Keratinocyte (primary cell): ENCODE measurements at regions not wholly inside any gene's neighbourhood (a gene's known extent, or its start where the extent isn't known, plus 50 kb on each side); places are given as distances from the start of the nearest gene placed in this dataset.

Experiments used
- CTCF ChIP-seq, 3 experiments: IDR thresholded peaks in 1 of 3; conservative IDR thresholded peaks in 1 of 3; optimal IDR thresholded peaks in 1 of 3; 2 replicates in 2 of 3; 3 replicates in 1 of 3; pipeline versions ENCODE3 to v1.5.1; 2011; ENCODE audit warnings: low read length in 3 of 3, mild to moderate bottlenecking in 3 of 3, moderate library complexity in 2 of 3, control low read depth in 1 of 3, inconsistent platforms in 1 of 3; ENCODE audit not compliant: insufficient read depth in 2 of 3; ENCODE audit errors: extremely low read depth in 1 of 3
- EZH2 ChIP-seq: IDR thresholded peaks from one replicate; pipeline ENCODE4 v1.6.1; 2012; ENCODE audit warnings: inconsistent platforms, mild to moderate bottlenecking, low read length, moderate library complexity

DNA sequence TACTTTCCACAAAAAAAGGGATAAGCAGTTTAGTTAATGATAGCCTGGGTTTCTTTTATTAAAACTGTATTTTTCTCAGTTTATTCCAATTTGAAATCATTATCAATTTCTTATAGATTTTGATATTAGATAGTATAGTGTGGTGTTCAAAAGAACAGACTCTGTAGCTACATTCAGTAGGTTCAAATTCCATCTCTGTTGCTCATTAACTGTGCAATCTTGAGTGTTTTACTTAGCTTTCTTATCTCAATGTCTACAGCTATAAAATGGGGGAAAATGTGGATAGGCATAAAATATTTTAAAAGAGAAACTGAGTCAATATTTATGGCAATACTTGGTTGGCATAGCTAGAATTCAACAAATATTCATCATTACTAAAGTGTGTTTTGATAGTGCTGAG lies 86.9 kb upstream of the SEMA3A start:
- TF ChIP-seq CTCF (optimal IDR thresholded peaks at IDR 0.05 in 1 of 3, IDR thresholded peaks at IDR 0.05 in 1 of 3, conservative IDR thresholded peaks at IDR 0.05 in 1 of 3; ENCODE audit: extremely low read depth in 1 of 3, insufficient read depth in 2 of 3, low read length in 3 of 3), result no peak
- TF ChIP-seq EZH2, result no peak
